Activated CD8-positive, alpha-beta T cell treated with anti-CD3 and anti-CD28 coated beads for 36 hours (primary cell): ENCODE measurements at regions not wholly inside any gene's neighbourhood (a gene's known extent, or its start where the extent isn't known, plus 50 kb on each side); places are given as distances from the start of the nearest gene placed in this dataset.

ENCODE experiments used
- ATAC-seq: fragments of 200-7000 bp; cut with Tn5 transposase; one replicate; pipeline ENCODE4 v1.10.0; 2021; ENCODE audit warnings: mild to moderate bottlenecking, moderate library complexity
- CTCF ChIA-PET: fragments of 350-600 bp; sonication (Branson Sonifier 250); formaldehyde crosslinking; loops from one replicate; lab custom pipeline; 2021; ENCODE audit warnings: antibody characterized with exemption; lab: Charles Lee
- POLR2A ChIA-PET: fragments of 350-600 bp; sonication (Branson Sonifier 250); formaldehyde crosslinking; loops from one replicate; lab custom pipeline; 2021; ENCODE audit warnings: antibody characterized with exemption; lab: Charles Lee
- DNase-seq: peaks from one replicate; pipeline ENCODE4 v3.0.0-alpha.2; 2020
- H3K27ac Mint-ChIP-seq: one replicate; pipeline ENCODE4 v1.8.0; 2021; ENCODE audit warnings: mild to moderate bottlenecking, mixed read lengths
- H3K27me3 Mint-ChIP-seq: one replicate; pipeline ENCODE4 v1.8.0; 2021; ENCODE audit warnings: mixed read lengths
- H3K36me3 Mint-ChIP-seq: one replicate; pipeline ENCODE4 v1.8.0; 2021; ENCODE audit warnings: low read depth, mixed read lengths
- H3K4me1 Mint-ChIP-seq: one replicate; pipeline ENCODE4 v1.8.0; 2021; ENCODE audit warnings: low read depth, mixed read lengths
- H3K4me3 Mint-ChIP-seq: one replicate; pipeline ENCODE4 v1.8.0; 2021; ENCODE audit warnings: mild to moderate bottlenecking, moderate library complexity, mixed read lengths
- H3K9me3 Mint-ChIP-seq: one replicate; pipeline ENCODE4 v1.8.0; 2021; ENCODE audit warnings: mixed read lengths
- intact Hi-C: fragments of 100-400 bp; cut with micrococcal nuclease; formaldehyde crosslinking; loops from one replicate; pipeline ENCODE4 v1.10.0; 2022
- TF ChIP-seq, protein P1 (sequence below): fragments of 200-600 bp; IDR thresholded peaks from one replicate; pipeline ENCODE4 v1.8.0; 2022; ENCODE audit warnings: antibody characterized with exemption, mild to moderate bottlenecking

DNA sequence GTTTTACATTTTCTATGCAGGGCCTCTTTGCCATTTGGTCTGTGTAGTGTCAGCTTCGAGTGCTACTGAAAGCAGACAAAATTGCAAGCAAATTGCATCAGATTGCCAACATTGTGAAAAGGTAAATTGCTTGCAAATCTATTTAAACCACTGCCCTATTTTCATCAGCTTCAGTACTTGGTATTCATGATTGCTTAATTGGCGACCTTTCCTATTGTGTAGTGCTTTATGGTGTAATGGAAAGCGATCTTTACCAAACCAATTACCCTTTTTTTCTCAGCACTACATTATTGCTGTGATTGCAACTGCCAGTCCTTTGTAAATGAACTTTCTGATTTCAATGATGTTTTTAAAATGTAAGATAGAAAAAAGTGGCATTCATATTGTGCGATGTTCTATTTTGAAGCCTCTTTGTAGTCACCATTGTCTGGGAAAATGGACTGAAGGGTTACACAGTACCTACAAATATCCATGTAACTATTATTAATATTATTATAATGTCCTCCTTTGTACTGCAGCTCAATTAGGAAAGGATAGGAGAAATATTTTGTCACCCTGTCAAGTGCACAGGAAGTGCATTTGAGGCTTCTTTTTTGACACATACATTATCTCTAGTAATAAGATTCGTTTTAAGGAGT, 177.7 kb upstream of the SP8 start:
- H3K4me1 Mint-ChIP-seq: no peaks in the 10 kb centered on the region
- H3K4me3 Mint-ChIP-seq: no peak overlapping the region
- POLR2A ChIA-PET: no interaction called here
- H3K36me3 Mint-ChIP-seq: no peaks in the 10 kb centered on the region
- DNase-seq: no peak
- CTCF ChIA-PET: interaction anchor here (1.6 kb wide), 1 partner anchor 10 kb away, joined by 4 read pairs; no protein-coding TSS in a partner anchor
- H3K9me3 Mint-ChIP-seq: no peaks in the 10 kb centered on the region
- H3K27me3 Mint-ChIP-seq: peaks cover 1% of the 10 kb centered on the region
- intact Hi-C loops: no loop called here
- H3K27ac Mint-ChIP-seq: no peak overlapping the region
- ATAC-seq: no peak
- TF ChIP-seq, protein P1, sequence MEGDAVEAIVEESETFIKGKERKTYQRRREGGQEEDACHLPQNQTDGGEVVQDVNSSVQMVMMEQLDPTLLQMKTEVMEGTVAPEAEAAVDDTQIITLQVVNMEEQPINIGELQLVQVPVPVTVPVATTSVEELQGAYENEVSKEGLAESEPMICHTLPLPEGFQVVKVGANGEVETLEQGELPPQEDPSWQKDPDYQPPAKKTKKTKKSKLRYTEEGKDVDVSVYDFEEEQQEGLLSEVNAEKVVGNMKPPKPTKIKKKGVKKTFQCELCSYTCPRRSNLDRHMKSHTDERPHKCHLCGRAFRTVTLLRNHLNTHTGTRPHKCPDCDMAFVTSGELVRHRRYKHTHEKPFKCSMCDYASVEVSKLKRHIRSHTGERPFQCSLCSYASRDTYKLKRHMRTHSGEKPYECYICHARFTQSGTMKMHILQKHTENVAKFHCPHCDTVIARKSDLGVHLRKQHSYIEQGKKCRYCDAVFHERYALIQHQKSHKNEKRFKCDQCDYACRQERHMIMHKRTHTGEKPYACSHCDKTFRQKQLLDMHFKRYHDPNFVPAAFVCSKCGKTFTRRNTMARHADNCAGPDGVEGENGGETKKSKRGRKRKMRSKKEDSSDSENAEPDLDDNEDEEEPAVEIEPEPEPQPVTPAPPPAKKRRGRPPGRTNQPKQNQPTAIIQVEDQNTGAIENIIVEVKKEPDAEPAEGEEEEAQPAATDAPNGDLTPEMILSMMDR: no peak

DNA sequence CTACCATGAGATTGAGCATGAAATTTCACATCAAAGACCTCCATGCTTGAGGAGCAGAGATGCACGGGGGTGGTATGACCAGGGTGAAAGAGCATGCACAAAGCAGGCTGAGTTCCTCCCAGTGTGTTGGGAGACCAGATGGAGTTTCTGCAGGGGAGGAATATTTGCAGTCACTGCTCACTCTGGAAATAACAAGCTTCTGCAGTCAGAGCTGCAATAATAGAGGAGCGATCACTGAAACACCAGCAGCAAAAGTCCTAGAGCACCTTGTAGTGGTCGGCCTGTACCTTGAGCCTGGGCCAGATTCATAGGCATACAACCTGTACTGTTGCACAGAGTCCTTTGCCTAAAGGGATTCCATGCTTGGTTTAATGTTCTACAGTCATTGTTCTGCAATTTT, 184.5 kb upstream of the SP8 start:
- ATAC-seq (no peak), DNase-seq (no peak)
- no peak overlapping the region for H3K4me3 Mint-ChIP-seq
- no peaks in the 10 kb centered on the region for H3K27me3 Mint-ChIP-seq
- H3K4me1 Mint-ChIP-seq: no peaks in the 10 kb centered on the region
- TF ChIP-seq, protein P1: no peak
- ChIA-PET CTCF (no interaction called here), POLR2A (no interaction called here)
- intact Hi-C loops: no loop called here
- no peaks in the 10 kb centered on the region for H3K9me3 Mint-ChIP-seq
- H3K36me3 Mint-ChIP-seq: no peaks in the 10 kb centered on the region
- H3K27ac Mint-ChIP-seq: no peak overlapping the region

DNA sequence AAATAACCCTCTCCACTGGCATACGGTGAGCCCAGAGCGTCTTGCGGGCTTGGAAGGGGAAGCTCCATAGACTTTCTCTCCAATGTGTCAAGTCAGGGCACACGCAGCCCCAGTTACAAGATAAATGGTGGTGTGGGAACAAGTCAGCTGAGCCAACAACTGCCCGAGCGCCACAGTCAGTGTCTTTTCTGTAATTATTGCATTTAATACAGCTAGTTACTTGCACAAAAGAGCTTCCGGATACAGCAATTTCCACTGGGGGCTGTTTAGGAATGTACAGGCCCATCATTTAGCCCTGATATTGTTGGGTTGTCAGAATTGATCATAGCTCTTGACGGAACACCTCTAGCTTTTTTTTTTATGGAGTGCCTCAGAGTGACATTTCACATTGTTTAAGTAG, 193.5 kb upstream of the SP8 start:
- intact Hi-C loops: no loop called here
- Mint-ChIP-seq H3K4me1 (no peaks in the 10 kb centered on the region), H3K36me3 (no peaks in the 10 kb centered on the region), H3K9me3 (no peaks in the 10 kb centered on the region), H3K27ac (no peak overlapping the region), H3K4me3 (no peak overlapping the region), H3K27me3 (no peaks in the 10 kb centered on the region)
- CTCF ChIA-PET: interaction anchor here (1.1 kb wide), 1 partner anchor 62 kb away, joined by 3 read pairs; no protein-coding TSS in a partner anchor
- POLR2A ChIA-PET: interaction anchor here (0.7 kb wide), 1 partner anchor 255 kb away, joined by 3 read pairs; no protein-coding TSS in a partner anchor
- TF ChIP-seq, protein P1: no peak
- ATAC-seq (no peak), DNase-seq (no peak)

DNA sequence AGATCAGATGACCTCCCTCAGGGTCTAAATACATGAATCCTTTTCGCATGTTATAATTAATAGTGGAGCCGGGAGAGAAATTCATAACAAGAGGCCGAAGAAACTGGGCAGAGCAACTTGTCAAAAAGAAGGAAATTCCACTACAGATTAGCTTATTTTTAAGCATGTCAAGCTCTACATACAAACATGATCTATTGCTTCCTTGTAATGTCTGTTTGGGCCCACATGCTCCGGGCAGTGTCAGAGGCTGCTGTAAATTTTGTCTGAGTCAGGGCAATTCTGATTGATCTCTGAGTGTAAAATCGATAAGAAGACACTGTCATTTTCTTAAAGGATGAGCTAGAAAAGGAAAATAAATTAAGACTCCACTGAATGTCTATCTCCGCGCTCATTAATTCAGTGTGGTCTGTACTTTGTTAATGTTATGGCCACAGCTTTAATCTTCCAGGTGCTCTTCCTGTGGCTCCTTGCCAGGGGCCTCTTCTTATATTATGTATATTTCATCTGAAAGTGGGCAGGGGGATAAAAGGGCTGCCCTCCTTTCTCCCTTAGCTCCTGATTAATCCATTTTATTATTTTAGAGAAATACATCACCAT, 194.1 kb upstream of the SP8 start:
- no peaks in the 10 kb centered on the region for H3K9me3 Mint-ChIP-seq
- TF ChIP-seq, protein P1: no peak
- H3K36me3 Mint-ChIP-seq: no peaks in the 10 kb centered on the region
- no peaks in the 10 kb centered on the region for H3K4me1 Mint-ChIP-seq
- H3K27me3 Mint-ChIP-seq: no peaks in the 10 kb centered on the region
- ATAC-seq (no peak), DNase-seq (no peak)
- ChIA-PET POLR2A (interaction anchor here (0.7 kb wide), 1 partner anchor 256 kb away, joined by 3 read pairs; no protein-coding TSS in a partner anchor), CTCF (interaction anchor here (1.1 kb wide), 1 partner anchor 62 kb away, joined by 3 read pairs; no protein-coding TSS in a partner anchor)
- intact Hi-C loops: no loop called here
- no peak overlapping the region for H3K27ac Mint-ChIP-seq
- no peak overlapping the region for H3K4me3 Mint-ChIP-seq

DNA sequence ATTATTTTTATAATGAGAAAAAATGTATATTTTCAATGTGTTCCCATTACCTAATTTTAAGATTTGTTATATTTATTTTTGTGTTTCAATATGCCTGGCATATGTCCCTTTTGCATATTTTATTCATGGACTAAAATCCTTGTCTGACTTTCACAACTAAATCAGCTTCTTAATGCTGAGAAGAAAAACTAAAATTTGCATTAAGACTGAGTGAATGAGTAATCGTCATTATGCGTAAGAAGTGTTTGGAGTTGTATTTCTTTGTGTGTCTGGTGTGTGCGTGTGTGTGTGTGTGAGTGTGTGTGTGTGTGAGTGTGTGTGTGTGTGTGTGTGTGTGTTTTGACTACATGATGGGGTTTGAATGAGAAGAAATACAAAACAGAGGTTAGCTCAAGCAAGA, 201.7 kb upstream of the SP8 start:
- Mint-ChIP-seq H3K27ac (no peak overlapping the region), H3K4me1 (no peaks in the 10 kb centered on the region), H3K9me3 (no peaks in the 10 kb centered on the region), H3K27me3 (no peaks in the 10 kb centered on the region), H3K4me3 (no peak overlapping the region), H3K36me3 (no peaks in the 10 kb centered on the region)
- intact Hi-C loops: no loop called here
- TF ChIP-seq, protein P1: no peak
- ATAC-seq: no peak
- no peak for DNase-seq
- ChIA-PET POLR2A (no interaction called here), CTCF (interaction anchor here (0.8 kb wide), 1 partner anchor 52 kb away, joined by 3 read pairs; no protein-coding TSS in a partner anchor)
